GM04503 (cell line): ENCODE measurements at regions not wholly inside any gene's neighbourhood (a gene's known extent, or its start where the extent isn't known, plus 50 kb on each side); places are given as distances from the start of the nearest gene placed in this dataset.
"Not testable (repeated sequence)": the region's sequence is repeated elsewhere in the genome, so short reads cannot be mapped to it uniquely, and the experiment has no call there.

Experiments used
- DNase-seq: peaks from one replicate; pipeline ENCODE4 v3.0.0-alpha.2; 2012; ENCODE audit warnings: low read depth

DNA sequence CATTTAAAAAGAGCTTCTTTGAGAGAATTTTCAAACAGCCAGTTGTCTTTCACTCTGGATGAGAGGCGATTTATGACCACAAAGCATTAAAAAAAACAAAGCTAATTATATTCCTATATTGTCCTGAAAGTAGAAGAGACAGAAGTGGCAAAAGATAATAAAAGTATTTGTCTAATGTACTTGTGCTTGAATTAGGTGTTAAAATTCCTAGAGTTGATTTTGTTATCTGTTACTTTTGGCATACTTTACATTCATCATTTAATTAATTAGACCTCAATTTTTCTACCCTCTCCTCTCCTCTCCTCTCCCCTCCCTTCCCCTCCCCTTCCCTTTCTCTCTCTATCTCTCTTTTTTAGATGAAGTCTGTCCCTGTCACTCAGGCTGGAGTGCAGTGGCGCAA, 635.1 kb upstream of the ZNF385D start:
- DNase-seq = no peak

DNA sequence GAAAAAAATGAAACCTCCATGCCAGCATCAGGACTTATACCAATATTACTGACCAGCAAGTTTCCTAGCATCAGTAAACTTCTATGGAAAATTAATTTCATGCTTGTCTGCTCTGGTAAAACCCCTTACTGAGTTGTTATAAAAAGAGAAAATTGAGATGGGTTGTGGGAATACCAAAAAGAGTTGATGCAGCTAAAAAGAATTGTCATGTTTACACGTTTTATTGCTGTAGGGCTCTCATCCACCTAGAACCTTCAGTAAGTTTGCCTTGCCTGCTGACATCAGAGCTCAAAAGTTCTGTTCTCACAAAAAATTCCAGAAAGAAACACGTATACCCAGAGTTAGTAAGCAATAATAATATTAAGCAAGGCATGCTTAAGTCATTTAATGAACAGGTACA, 641.3 kb upstream of the ZNF385D start:
- DNase-seq = no peak

DNA sequence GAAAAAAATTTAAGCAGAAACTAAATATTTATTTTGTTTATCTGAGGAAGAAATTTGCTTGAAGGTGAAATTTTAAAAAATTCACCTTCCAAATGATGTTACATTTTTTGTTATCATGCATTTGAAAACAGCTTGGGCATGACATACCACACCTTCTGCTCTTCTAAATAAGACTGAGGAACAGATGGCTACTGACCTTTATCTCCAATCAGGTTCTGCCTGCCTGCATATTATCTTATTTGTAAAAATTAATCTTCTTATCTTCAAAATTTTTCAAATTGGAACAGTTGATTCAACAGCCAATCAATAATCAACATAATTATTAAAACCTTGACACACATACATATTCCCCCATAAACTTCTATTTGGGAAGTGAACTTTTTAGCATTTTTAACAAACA, 641.8 kb upstream of the ZNF385D start:
- DNase-seq = no peak

GRCh38 chr3:22399566-22399965, 648.6 kb upstream of the ZNF385D start:
- no peak for DNase-seq

GRCh38 chr3:22401499-22401898, 650.5 kb upstream of the ZNF385D start:
- DNase-seq = no peak

DNA sequence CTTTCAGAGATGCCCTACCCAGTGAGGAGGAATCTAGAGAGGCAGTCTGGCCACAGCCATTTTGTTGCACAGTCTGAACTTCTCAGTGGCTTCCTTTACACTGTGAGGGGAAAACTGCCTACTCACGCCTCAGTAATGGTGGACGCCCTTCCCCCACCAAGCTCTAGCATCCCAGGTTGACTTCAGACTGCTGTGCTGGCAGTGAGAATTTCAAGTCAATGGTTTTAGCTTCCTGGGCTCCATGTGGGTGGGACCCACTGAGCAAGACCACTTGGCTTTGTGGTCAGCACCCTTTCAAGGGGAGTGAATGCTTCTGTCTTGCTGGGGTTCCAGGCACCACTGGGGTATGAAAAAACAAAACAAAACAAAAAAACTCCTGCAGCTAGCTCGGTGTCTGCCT, 663.2 kb upstream of the ZNF385D start:
- no peak for DNase-seq

- DNase-seq = not testable (repeated sequence)
Measured at GRCh38 chr3:22416838-22417446, 665.9 kb upstream of the ZNF385D start.

DNA sequence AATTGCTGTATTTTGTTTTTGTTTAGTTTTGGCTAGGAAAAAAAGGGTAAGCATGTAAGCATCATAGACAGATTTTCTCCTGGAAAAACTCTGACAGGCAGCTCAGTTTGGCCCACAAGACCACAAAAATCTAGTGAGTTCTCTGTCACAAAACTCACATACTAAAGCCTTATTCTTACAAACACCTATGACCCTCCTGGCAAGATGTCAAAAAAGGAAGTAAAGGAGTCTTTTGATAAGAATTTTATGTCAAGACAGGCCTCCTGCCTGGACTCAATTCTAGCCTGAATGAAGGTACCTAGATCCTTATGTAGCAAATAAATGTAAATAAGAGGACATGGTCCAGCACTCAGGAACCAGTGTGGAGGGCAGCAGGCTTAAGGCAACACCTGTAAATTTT, 668.3 kb upstream of the ZNF385D start:
- DNase-seq = no peak

DNA sequence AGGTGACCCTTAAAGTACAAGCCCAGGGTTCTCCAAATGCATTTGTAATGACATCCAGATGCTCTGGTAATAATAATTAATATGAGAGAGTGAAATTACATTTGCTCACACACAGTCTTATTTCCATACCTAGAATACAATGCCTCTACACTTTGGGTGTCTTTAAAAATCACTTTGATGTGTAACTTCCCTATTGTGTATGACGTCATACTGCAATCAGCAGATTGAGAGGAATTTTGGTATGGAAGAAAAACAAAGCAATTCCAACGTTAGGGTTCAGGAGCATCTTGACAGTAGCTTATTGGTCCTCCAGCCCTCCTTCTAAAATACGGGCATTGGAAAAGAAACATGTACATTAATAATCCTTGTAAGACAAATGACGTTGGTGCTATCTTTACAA, 670.6 kb upstream of the ZNF385D start:
- DNase-seq = no peak

GRCh38 chr3:22431334-22431733, 680.3 kb upstream of the ZNF385D start:
- DNase-seq = no peak

GRCh38 chr3:22439626-22440025, 688.6 kb upstream of the ZNF385D start:
- no peak for DNase-seq

DNA sequence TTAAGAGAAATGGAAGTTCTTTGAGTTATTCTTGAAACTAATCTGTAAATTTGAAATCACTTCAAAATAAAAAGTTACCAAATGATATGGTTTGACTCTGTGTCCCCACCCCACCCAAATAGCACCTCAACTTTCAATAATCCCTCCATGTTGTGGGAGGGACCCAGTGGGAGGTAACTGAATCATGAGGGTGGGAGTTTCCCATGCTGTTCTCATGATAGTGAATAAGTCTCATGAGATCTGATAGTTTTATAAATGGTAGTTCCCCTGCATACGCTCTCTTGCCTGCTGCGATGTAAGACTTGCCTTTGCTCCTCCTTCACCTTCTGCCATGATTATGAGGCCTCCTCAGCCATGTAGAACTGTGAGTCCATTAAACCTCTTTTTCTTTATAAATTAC, 690.7 kb upstream of the ZNF385D start:
- DNase-seq = no peak

GRCh38 chr3:22443571-22444233, 692.7 kb upstream of the ZNF385D start:
- no peak for DNase-seq

- not testable (repeated sequence) for DNase-seq
Measured at GRCh38 chr3:22445336-22445735, 694.3 kb upstream of the ZNF385D start.

- DNase-seq = peak; percentile 4
Measured at GRCh38 chr3:22450786-22451400, 699.9 kb upstream of the ZNF385D start.

GRCh38 chr3:22451501-22451900, 700.5 kb upstream of the ZNF385D start:
- DNase-seq = no peak

GRCh38 chr3:22453906-22454535, 703.0 kb upstream of the ZNF385D start:
- DNase-seq = no peak

DNA sequence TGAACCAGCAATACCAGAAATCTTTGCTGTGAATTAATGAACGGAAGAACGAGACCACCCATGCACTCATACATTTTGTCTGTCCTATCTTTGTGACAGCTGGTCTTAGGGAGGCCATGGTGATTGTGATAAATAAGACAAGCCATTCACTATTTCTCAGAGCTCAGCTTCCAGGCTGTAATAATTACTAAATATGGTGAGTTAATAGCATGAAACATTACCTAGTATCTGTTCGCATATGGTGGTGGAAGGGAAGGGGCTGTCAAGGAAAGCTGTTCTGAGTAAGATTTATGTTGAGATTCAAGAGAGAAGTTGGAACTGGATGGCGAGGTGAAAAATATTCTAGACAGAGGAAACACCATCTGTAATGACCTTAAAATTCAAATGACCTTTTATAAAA, 719.0 kb upstream of the ZNF385D start:
- DNase-seq = no peak

GRCh38 chr3:22471557-22471956, 720.5 kb upstream of the ZNF385D start:
- DNase-seq = no peak

GRCh38 chr3:22474706-22475445, 723.9 kb upstream of the ZNF385D start:
- DNase-seq = no peak

DNA sequence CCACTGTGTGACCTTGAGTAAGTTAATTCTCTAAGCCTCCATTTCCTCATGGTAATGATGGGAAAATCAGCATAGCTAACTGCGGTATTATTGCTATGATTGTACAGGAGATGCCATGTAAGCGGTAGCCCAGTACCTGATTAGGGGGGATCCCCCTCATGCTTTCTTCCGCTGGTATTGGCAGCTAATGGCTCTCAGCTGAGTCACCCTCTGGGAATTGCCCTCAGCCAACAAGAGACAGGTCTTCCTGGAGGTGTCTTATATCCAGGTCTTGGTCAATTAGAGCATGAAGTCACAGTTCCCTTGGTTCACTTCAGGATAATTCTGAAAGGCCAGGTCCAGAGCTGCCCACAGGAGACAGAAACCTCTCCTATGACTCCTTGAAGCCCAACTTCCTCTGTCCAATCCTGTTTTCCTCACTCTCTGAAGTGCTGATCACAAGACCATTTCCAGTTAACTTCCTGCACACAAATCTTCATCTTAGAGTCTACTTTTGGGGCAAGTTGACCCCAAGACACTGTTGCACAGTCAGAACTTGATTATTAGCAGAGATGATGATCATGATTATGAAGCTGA, 724.7 kb upstream of the ZNF385D start:
- DNase-seq = no peak

GRCh38 chr3:22476976-22477375, 726.0 kb upstream of the ZNF385D start:
- DNase-seq = no peak
